KG1 (cell line): ENCODE measurements at regions not wholly inside any gene's neighbourhood (a gene's known extent, or its start where the extent isn't known, plus 50 kb on each side); places are given as distances from the start of the nearest gene placed in this dataset.
"Not testable (repeated sequence)": the region's sequence is repeated elsewhere in the genome, so short reads cannot be mapped to it uniquely, and the experiment has no call there.

Source experiments
- DNase-seq: peaks from one replicate; lab custom pipeline; 2025; lab: John Stamatoyannopoulos, UW

GRCh38 chr14:85146779-85147178, 383.2 kb upstream of the FLRT2 start:
- no peak for DNase-seq

GRCh38 chr14:85150166-85150565, 379.8 kb upstream of the FLRT2 start:
- no peak for DNase-seq

DNA sequence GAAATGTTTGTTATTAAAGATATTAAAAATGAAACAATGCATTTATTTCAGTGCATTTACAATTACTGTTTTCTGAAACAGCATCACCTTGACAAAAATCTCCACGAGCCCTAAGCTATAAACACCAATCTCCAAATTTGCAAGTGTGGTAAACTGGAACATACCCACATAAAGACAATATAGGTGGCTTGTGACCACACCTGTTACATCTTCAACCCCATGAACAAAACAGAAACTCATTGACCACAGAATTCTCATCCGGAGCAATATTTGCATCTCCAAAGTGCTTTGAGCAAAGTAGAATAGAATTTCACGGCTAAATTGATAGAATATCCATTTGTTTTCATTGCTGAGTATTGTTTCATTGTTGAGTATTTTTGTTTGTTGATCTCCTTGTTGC, 375.2 kb upstream of the FLRT2 start:
- no peak for DNase-seq

DNA sequence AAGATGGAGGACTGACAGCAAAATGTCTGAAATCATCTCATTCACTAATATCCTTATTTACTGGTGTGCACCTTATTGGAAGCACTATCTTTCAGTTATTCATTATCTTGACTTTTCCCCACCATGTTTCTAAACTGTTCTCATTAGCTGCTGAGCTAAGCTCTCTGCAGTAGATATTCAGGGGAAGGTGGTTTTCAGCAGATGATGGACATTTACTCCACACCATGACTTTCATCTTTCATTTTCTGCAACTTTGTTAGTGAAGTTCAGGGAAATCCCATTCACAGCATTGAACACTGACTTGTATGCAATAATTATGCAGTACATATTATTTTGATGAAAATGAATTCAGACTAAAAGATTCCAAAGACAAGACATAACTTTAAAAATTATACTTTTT, 373.6 kb upstream of the FLRT2 start:
- no peak for DNase-seq

DNA sequence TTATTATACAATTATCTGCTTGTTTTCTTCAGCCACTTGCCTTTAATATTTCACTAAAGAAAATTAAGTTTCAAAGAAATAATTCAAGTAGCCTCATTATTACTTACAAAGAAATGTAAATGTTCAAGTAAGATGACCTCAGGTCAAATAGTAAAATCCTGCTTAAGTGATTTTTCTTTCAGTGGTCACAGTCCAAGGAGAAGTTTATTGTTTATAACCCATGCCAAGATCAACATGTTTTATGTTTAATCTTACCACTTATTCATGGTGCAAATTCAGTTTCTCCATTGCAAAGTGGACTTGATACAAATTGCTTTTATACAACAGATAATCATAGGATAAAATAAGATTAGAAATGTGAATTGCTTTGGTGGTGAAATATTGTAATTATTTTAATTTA, 370.2 kb upstream of the FLRT2 start:
- no peak for DNase-seq

DNA sequence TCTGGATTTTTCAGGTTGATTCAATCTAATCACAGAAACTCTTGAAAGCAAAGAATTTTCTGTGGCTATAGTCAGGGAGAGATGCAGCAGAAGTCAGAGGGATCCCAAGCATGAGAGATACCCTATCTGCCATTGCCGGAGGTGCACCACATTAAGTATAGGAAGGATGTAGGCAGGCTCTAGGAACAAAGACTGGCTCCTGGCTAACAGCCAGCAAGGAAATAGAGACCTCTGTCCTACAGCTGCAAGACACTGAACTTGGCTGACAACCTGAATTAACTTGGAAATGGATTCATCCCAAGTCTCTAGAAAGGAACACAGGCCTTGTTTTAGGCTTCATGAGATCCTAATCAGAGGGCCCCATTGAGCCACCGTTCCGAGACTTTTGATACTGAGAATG, 364.9 kb upstream of the FLRT2 start:
- no peak for DNase-seq

GRCh38 chr14:85169381-85169780, 360.6 kb upstream of the FLRT2 start:
- no peak for DNase-seq

DNA sequence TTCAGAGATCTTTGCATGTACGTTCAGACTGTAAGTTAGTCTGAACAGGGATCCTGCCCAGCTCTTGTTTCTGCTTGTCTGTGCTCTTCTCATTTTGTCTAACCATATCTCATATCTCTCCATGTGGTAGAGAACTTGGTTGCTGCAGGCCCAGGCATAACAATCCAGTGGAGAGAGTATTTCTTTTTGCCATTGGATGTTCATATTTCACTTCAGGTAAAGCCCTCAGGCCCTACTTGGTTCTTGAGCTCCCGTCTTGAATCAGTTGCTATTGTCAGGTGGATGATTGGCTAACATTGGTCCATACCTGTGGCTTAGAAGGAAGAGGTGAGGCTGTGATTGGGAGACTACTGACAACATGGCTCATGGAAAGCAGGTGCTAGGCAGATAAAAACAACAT, 357.7 kb upstream of the FLRT2 start:
- DNase-seq: no peak

- no peak for DNase-seq
Measured at GRCh38 chr14:85172889-85173477, 357.0 kb upstream of the FLRT2 start.

- DNase-seq: no peak
Measured at GRCh38 chr14:85175556-85175955, 354.4 kb upstream of the FLRT2 start.

- DNase-seq: no peak
Measured at GRCh38 chr14:85178864-85179263, 351.1 kb upstream of the FLRT2 start.

GRCh38 chr14:85180876-85181275, 349.1 kb upstream of the FLRT2 start:
- no peak for DNase-seq

- no peak for DNase-seq
Measured at GRCh38 chr14:85182282-85182681, 347.7 kb upstream of the FLRT2 start.

DNA sequence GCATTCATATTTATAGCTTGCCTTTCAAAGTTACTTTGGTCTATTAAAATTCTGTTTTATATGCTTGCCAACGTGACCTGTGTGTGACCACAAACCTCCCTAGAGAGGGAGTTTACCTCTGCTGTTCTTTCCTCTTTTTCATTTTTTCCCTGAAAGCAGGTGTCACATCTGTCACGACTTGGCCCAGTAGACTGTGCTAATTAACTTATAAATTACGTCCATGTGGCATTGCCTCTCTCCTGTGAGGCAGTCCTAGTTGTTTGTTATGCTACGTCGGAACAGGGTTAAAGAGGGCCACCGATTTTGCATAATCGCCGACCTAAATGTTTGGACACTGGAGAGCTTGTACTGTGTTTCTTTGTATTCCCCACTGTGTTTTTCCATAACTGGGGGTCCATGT, 343.9 kb upstream of the FLRT2 start:
- no peak for DNase-seq

GRCh38 chr14:85187521-85187920, 342.4 kb upstream of the FLRT2 start:
- DNase-seq: no peak

DNA sequence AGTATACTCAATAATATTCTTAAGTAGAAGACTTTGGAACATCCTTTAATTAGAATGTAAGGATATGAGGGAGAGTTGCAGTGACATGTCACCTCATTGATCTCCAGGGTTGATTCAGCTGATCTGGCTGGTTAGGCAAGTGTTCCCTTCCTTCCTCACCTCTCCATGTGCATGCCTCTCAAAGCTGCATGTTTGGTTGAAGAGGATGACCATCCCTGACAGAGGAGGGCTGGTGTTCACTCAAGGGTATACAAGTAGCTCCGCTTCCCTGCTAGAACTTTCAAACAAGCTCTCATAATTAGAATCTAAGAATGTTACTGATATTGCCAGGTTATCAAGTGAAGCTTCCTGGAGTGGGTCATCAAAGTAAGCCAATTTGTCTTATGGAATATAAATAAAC, 341.1 kb upstream of the FLRT2 start:
- no peak for DNase-seq

DNA sequence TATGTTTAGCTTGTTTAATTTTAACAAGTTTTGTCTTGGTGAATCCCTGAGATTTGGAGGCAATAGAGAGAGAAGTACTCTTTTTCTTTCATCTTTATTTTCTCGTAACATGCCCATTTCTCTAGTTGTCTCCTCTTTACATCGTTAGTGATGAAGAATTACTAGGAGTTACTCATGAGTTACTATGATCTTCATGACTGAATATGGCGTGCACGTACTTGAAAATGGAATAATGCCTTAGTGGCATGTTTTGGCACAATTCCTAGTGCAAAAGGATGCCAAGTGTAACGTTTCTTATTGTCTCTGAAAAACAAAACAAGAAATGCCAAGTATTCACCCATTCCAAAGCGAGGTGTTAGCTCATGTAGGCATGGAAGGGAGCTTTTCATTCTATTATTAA, 340.7 kb upstream of the FLRT2 start:
- DNase-seq: not testable (repeated sequence)

GRCh38 chr14:85190251-85190650, 339.7 kb upstream of the FLRT2 start:
- DNase-seq: no peak

DNA sequence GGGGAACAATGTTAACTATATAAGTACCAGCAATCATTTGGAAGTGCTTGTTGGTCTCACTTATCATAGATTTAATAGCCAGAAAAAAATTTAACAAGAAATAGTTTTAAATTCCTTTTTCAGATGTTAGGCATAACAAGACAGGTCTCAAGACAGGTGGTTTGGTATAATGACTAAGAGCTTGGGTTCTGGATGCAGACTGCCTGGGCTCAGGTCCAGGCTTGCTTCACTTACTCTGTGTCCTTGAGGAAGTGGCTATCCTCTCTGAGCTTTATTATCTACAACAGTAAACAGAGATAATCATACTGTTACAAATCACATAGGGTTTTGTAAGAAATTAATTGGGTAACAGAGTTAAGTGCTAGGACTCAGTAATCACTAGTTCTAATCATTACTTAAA, 338.0 kb upstream of the FLRT2 start:
- no peak for DNase-seq

- DNase-seq: no peak
Measured at GRCh38 chr14:85195872-85196477, 334.0 kb upstream of the FLRT2 start.

DNA sequence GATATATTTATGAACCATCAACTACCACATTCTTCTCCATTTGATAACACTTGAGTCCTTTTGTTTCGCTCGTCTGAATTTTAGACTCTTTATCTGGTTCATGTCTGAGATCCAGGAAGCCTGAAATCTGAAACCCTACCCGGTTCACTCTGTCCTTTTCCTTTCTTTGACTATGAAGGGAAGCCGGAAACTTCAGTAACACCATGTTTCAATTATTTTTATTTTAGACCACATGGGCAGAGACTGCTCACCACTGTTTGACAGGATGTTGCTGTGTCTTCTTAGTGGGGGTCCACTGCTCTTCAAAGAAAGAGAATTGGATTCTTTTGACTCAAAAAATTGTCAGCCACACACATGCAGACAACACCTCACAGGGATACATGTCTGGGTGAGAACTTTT, 331.9 kb upstream of the FLRT2 start:
- no peak for DNase-seq

DNA sequence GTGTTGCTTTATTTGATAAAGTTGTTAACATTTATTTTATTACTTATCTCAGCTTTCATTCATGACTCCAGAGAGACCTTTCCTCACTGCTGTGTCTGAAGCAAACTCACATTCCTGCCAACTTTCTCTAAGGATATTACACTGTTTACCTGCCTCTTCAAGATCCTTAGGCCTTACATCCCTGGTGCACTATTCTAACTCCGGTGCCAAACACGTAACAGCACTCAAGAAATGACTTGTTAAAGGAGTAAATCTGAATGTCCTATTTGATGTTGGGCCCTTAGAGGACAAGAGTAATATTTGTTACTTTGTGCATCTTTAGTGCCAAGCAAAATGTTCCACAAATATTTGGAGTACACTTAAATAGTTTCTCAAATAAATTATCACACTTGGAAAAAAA, 324.1 kb upstream of the FLRT2 start:
- DNase-seq: no peak

DNA sequence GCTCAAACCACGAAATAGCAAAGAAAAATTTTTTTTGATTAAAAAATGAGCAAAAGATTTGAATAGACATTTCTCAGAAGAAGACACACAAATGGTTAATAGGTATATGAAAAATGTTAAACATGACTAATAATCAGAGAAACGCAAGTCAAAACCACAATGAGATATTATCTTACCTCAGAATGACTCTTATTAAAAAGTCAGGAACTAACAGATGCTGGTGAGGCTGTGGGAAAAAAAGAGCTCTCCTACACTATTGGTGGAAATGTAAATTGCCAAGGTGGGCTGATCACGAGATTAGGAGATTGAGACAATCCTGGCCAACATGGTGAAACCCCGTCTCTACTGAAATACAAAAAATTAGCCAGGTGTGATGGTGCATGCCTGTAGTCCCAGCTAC, 315.5 kb upstream of the FLRT2 start:
- DNase-seq: no peak

DNA sequence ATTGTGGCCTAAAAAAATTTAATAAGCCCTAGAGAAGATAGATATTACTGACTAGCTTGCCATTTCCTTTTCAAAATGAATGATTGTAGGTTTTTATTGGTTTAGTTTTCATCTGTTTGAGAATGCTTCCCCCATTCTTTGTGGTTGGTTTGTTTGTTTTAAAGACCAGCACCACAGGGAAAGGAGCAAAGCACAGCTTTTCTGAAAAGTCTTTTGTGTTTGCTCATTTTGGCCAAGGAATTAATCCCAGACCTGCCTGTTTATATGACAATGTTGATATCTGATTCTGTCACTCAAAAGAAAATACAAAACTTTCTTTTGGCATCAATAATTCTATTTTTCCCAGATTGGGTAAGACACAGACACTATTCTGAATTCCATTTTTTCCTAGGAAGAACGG, 312.5 kb upstream of the FLRT2 start:
- DNase-seq: no peak
